Activated CD4-positive, alpha-beta T cell treated with anti-CD3 and anti-CD28 coated beads, Interleukin-2, amount 50 U/mL, for 48 hours (primary cell): ENCODE measurements at regions not wholly inside any gene's neighbourhood (a gene's known extent, or its start where the extent isn't known, plus 50 kb on each side); places are given as distances from the start of the nearest gene placed in this dataset.
"Not testable (repeated sequence)": the region's sequence is repeated elsewhere in the genome, so short reads cannot be mapped to it uniquely, and the experiment has no call there.

Source experiments
- DNase-seq, 2 experiments: peaks; one replicate each; pipeline ENCODE4 v3.0.0-alpha.2; 2020

GRCh38 chr5:102666164-102666946, 88.8 kb upstream of the PAM start:
- DNase-seq, result no peak

GRCh38 chr5:102668220-102668932, 86.7 kb upstream of the PAM start:
- no peak for DNase-seq

GRCh38 chr5:102670224-102670836, 84.8 kb upstream of the PAM start:
- DNase-seq, result peak; percentile 1 to 20

GRCh38 chr5:102671033-102671734, 83.9 kb upstream of the PAM start:
- DNase-seq, result not testable (repeated sequence)

GRCh38 chr5:102678267-102679058, 76.6 kb upstream of the PAM start:
- DNase-seq, result no peak

GRCh38 chr5:102681403-102681983, 73.6 kb upstream of the PAM start:
- peak; percentile 74 to 79 for DNase-seq

GRCh38 chr5:102682101-102682647, 72.9 kb upstream of the PAM start:
- no peak for DNase-seq

- not testable (repeated sequence) for DNase-seq
Observed at GRCh38 chr5:102688076-102688475, 67.0 kb upstream of the PAM start.

GRCh38 chr5:102688581-102689342, 66.3 kb upstream of the PAM start:
- DNase-seq, result not testable (repeated sequence)

- DNase-seq, result no peak
Observed at GRCh38 chr5:102690910-102691309, 64.2 kb upstream of the PAM start.

GRCh38 chr5:102691434-102691833, 63.7 kb upstream of the PAM start:
- no peak for DNase-seq

- DNase-seq, result no peak
Observed at GRCh38 chr5:102700120-102700831, 54.8 kb upstream of the PAM start.

GRCh38 chr5:102700916-102701315, 54.2 kb upstream of the PAM start:
- DNase-seq, result no peak

- DNase-seq, result no peak
Observed at GRCh38 chr5:102701748-102702147, 53.4 kb upstream of the PAM start.
